ENCODE measurements at regions not wholly inside any gene's neighbourhood (a gene's known extent, or its start where the extent isn't known, plus 50 kb on each side); places are given as distances from the start of the nearest gene placed in this dataset.
"Not testable (repeated sequence)": the region's sequence is repeated elsewhere in the genome, so short reads cannot be mapped to it uniquely, and the experiment has no call there.

GRCh38 chr2:176573612-176574483 lies 304.6 kb downstream of the MTX2 start:
- DNase-seq (ENCODE audit: low read depth) = no peak

GRCh38 chr2:176574484-176575236 lies 305.4 kb downstream of the MTX2 start:
- DNase-seq (ENCODE audit: low read depth) = no peak

- DNase-seq (ENCODE audit: low read depth) = no peak
Measured at GRCh38 chr2:176575237-176575744, 306.0 kb downstream of the MTX2 start.

- DNase-seq (ENCODE audit: low read depth) = no peak
Measured at GRCh38 chr2:176577054-176577453, 307.8 kb downstream of the MTX2 start.

GRCh38 chr2:176578292-176578691 lies 309.1 kb downstream of the MTX2 start:
- DNase-seq (ENCODE audit: low read depth) = not testable (repeated sequence)

GRCh38 chr2:176579608-176580007 lies 310.4 kb downstream of the MTX2 start:
- DNase-seq (ENCODE audit: low read depth) = no peak

GRCh38 chr2:176581557-176582165 lies 312.4 kb downstream of the MTX2 start:
- DNase-seq (ENCODE audit: low read depth) = no peak

- DNase-seq (ENCODE audit: low read depth) = no peak
Measured at GRCh38 chr2:176582176-176582575, 312.9 kb downstream of the MTX2 start.

GRCh38 chr2:176582990-176583481 lies 313.8 kb downstream of the MTX2 start:
- DNase-seq (ENCODE audit: low read depth) = no peak

- no peak for DNase-seq (ENCODE audit: low read depth)
Measured at GRCh38 chr2:176583607-176584006, 314.4 kb downstream of the MTX2 start.

GRCh38 chr2:176584333-176584732 lies 315.1 kb downstream of the MTX2 start:
- no peak for DNase-seq (ENCODE audit: low read depth)

GRCh38 chr2:176585291-176585690 lies 316.0 kb downstream of the MTX2 start:
- no peak for DNase-seq (ENCODE audit: low read depth)

GRCh38 chr2:176585791-176586190 lies 316.5 kb downstream of the MTX2 start:
- no peak for DNase-seq (ENCODE audit: low read depth)

- no peak for DNase-seq (ENCODE audit: low read depth)
Measured at GRCh38 chr2:176589287-176589686, 320.0 kb downstream of the MTX2 start.

- no peak for DNase-seq (ENCODE audit: low read depth)
Measured at GRCh38 chr2:176589825-176590440, 320.7 kb downstream of the MTX2 start.

GRCh38 chr2:176592216-176592615 lies 323.0 kb downstream of the MTX2 start:
- no peak for DNase-seq (ENCODE audit: low read depth)

GRCh38 chr2:176595986-176596385 lies 326.7 kb downstream of the MTX2 start:
- no peak for DNase-seq (ENCODE audit: low read depth)

- DNase-seq (ENCODE audit: low read depth) = no peak
Measured at GRCh38 chr2:176597916-176598315, 328.7 kb downstream of the MTX2 start.

- DNase-seq (ENCODE audit: low read depth) = no peak
Measured at GRCh38 chr2:176598351-176598750, 329.1 kb downstream of the MTX2 start.

GRCh38 chr2:176599796-176600485 lies 330.7 kb downstream of the MTX2 start:
- DNase-seq (ENCODE audit: low read depth) = no peak

- no peak for DNase-seq (ENCODE audit: low read depth)
Measured at GRCh38 chr2:176601066-176601465, 331.8 kb downstream of the MTX2 start.

Data from stimulated activated CD8-positive, alpha-beta memory T cell treated with anti-CD3 and anti-CD28 coated beads, Interleukin-7, amount 100 ng/mL, for 24 hours (primary cell).